NCI-H2171 (cell line): ENCODE measurements at regions not wholly inside any gene's neighbourhood (a gene's known extent, or its start where the extent isn't known, plus 50 kb on each side); places are given as distances from the start of the nearest gene placed in this dataset.

Source experiments
- DNase-seq: peaks from one replicate; lab custom pipeline; 2025; lab: John Stamatoyannopoulos, UW

- DNase-seq: no peak
These were observed 166.9 kb upstream of the CCND2 start for GRCh38 chr12:4106621-4107020.

GRCh38 chr12:4104722-4105244 lies 168.8 kb upstream of the CCND2 start:
- DNase-seq: no peak

GRCh38 chr12:4099276-4099675 lies 174.3 kb upstream of the CCND2 start:
- DNase-seq: no peak

- DNase-seq: no peak
These were observed 182.4 kb upstream of the CCND2 start for GRCh38 chr12:4091016-4091743.

GRCh38 chr12:4089956-4090355 lies 183.6 kb upstream of the CCND2 start:
- no peak for DNase-seq

- DNase-seq: no peak
These were observed 184.4 kb upstream of the CCND2 start for GRCh38 chr12:4089121-4089606.

GRCh38 chr12:4088451-4088850 lies 185.1 kb upstream of the CCND2 start:
- no peak for DNase-seq

GRCh38 chr12:4086481-4086880 lies 187.1 kb upstream of the CCND2 start:
- no peak for DNase-seq

GRCh38 chr12:4084573-4084972 lies 189.0 kb upstream of the CCND2 start:
- DNase-seq: no peak

- DNase-seq: no peak
These were observed 190.7 kb upstream of the CCND2 start for GRCh38 chr12:4082809-4083403.

GRCh38 chr12:4080213-4080612 lies 193.3 kb upstream of the CCND2 start:
- DNase-seq: no peak

- DNase-seq: no peak
These were observed 199.4 kb upstream of the CCND2 start for GRCh38 chr12:4074129-4074528.

GRCh38 chr12:4069670-4070010 lies 196.4 kb upstream of the PARP11 start:
- no peak for DNase-seq

GRCh38 chr12:4068981-4069669 lies 195.9 kb upstream of the PARP11 start:
- DNase-seq: no peak

GRCh38 chr12:4064008-4064407 lies 190.8 kb upstream of the PARP11 start:
- no peak for DNase-seq

- no peak for DNase-seq
These were observed 186.8 kb upstream of the PARP11 start for GRCh38 chr12:4059898-4060568.

- no peak for DNase-seq
These were observed 184.0 kb upstream of the PARP11 start for GRCh38 chr12:4056910-4057845.

GRCh38 chr12:4054630-4055029 lies 181.4 kb upstream of the PARP11 start:
- DNase-seq: no peak

GRCh38 chr12:4052691-4053090 lies 179.5 kb upstream of the PARP11 start:
- no peak for DNase-seq

GRCh38 chr12:4051596-4051995 lies 178.4 kb upstream of the PARP11 start:
- DNase-seq: no peak

- no peak for DNase-seq
These were observed 177.1 kb upstream of the PARP11 start for GRCh38 chr12:4050340-4050739.
